ENCODE measurements at regions not wholly inside any gene's neighbourhood (a gene's known extent, or its start where the extent isn't known, plus 50 kb on each side); places are given as distances from the start of the nearest gene placed in this dataset.

- no peak for DNase-seq
These were observed 116.4 kb downstream of the IRS2 start for GRCh38 chr13:109669956-109670355.

- DNase-seq = no peak
These were observed 117.2 kb downstream of the IRS2 start for GRCh38 chr13:109669234-109669612.

GRCh38 chr13:109668433-109669233 is 117.8 kb downstream of the IRS2 start:
- DNase-seq = no peak

- no peak for DNase-seq
These were observed 118.5 kb downstream of the IRS2 start for GRCh38 chr13:109667807-109668291.

- DNase-seq = no peak
These were observed 119.3 kb downstream of the IRS2 start for GRCh38 chr13:109667056-109667455.

DNA sequence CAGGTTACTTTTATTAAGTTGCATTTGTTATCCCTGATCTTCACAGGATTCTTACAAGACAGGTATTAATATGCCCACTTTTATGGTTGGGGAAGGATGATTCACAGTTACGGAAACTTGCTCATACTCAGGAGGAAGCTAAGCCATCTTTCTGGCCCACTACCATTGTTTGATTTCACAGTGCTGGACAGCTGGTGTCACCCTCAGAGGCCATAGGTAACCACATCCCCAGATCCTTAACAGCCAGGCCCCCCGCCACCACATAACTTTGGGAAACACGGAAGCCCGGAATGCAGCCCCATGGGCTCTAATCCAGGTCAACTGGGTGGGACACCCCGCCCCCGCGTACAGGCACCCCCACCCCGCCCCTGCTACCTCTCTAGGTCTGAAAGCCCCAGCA is 119.7 kb downstream of the IRS2 start:
- no peak for DNase-seq

- DNase-seq = no peak
These were observed 120.6 kb downstream of the IRS2 start for GRCh38 chr13:109665781-109666249.

- DNase-seq = no peak
These were observed 121.1 kb downstream of the IRS2 start for GRCh38 chr13:109665240-109665639.

- DNase-seq = no peak
These were observed 129.0 kb downstream of the IRS2 start for GRCh38 chr13:109657395-109657794.

DNA sequence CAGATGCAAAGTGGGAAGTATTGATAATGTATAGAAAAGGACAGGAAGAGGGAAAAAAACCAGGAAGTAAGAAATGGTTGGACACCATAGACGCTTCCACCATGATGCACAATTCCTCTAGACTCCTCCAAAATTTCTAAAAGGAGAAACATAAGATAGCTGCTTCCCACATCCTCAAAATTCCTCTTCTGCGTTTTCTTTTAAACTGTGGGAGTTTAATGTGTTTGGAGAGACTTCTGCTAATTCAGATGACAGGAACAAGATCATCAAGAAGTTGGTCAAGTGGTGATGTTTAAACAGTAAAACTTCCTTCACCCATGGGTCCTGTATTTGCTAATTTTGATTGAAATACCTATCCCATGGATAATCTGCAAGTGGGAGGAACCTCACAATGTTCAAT is 130.2 kb downstream of the IRS2 start:
- no peak for DNase-seq

DNA sequence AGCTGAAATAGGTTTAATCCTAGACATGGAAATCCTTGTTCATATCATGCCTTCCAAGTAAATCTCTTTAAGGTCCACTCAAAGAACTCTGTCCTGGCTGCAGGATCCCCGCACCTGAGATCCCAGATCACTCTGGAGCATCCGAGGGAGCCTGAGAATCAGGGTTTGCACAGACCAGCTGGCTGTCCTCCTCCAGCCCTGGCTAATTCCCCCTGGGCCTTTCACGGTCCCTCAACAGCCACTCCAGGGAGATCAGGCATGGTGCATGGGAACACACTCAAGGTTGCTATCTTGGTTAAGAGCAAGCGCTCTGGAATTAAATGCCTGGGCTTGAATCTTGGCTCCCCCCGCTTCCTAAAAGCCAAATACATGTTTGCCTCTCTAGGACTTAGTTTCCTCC is 130.8 kb downstream of the IRS2 start:
- DNase-seq = no peak

DNA sequence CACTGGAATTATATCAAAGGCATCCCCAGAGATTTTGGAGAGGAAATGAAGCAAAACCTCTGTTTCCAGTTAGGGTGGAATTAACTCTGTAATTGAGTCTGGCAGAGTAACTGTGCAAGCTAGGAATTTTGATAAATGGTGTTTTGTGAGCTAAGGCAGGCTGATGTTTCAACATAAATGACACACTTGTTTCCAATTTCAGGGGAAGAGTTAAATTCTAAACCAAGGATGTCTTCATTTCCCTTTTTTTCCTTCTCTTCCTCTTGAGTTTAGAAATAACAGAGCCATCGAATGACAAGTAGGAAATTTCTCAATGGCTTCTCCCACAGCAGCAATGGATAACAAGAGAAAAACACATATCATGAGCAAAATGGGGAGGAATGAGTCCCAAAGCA is 131.2 kb downstream of the IRS2 start:
- DNase-seq = no peak

DNA sequence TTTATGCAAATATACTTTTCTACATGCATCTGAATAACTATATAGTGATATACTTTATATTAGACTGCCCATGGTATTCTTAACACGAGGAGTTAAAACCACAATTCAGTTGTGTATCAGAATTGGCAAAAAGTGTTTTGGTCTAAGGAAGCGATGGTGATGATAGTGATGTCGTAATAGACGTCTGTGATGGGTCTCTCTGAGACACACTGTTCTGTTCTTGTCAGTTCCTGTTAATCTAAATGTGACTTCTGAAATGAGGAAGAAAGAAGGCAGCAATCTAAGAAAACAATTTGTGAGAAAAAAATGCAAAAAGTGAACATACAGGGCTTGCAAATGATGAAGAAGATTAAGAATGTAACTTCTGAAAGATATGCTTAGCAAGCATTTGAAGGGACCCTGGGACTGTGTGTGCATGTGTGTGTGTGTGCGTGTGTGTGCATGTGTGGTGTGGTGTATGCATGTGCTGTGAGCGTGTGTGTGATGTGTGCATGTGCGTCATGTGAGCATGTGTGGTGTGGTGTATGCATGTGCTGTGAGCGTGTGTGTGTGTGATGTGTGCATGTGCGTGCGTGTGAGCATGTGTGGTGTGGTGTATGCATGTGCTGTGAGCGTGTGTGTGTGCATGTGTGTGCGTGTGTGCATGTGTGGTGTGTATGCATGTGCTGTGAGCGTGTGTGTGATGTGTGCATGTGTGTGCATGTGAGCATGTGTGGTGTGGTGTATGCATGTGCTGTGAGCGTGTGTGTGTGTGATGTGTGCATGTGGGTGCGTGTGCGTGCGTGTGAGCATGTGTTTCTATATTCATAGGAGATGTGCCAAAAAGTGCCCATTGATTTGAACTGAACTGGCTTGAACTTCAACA is 131.8 kb downstream of the IRS2 start:
- DNase-seq = no peak

GRCh38 chr13:109652531-109652930 is 133.9 kb downstream of the IRS2 start:
- no peak for DNase-seq

GRCh38 chr13:109651854-109652253 is 134.5 kb downstream of the IRS2 start:
- no peak for DNase-seq

- no peak for DNase-seq
These were observed 135.1 kb downstream of the IRS2 start for GRCh38 chr13:109651311-109651710.

DNA sequence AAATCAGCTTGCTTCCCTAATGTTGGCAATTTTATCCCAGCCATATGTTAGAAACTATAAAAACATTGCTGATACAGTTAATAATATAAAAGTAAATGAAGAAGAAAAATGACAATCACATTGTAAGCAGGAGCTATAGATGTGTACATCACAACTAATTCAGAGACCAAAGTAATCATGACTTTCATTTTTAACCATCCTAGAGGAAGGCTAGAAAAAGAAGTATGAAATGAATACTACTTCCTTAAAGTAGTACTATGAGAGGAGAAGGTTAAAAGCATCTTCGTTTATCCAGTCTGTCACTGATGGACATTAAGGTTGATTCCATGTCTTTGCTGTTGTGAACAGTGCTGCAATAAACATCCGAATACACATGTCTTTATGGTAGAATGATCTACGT is 135.5 kb downstream of the IRS2 start:
- DNase-seq = no peak

DNA sequence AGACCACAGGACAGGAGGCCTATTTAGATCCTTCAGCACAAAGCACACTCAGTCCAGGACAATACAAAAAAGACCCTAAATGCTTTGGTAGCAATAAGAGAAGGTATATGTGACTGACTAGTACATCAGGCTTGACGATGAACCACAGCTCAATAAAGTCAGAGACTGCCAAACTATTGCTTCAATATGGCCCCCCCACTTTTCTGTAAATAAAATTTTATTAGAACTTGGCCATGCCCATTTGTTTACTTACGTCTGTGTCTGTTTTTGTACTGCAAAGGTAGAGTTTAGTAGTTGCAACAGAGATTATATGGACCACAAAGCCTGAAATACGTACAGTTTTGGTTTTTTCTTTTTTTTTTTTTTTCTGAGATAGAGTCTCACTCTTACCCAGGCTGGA is 136.7 kb downstream of the IRS2 start:
- DNase-seq = no peak

DNA sequence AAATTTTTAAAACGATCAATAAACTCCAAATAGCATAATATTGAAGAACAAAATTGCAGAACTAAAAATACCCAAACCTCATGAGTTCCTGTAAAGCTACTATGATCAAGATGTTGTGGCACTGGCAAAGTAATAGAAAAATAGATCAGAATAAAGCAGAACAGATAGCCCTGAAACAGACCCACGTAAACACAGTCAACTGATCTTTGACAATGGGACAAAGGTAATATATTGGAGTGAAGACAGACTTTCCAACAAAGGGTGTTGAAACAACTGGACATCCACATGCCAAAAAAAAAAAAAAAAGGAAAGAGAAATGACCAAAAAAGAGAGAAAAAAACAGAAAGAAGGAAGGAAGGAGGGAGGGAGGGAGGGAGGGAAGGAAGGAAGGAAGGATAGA is 138.7 kb downstream of the IRS2 start:
- DNase-seq = no peak

DNA sequence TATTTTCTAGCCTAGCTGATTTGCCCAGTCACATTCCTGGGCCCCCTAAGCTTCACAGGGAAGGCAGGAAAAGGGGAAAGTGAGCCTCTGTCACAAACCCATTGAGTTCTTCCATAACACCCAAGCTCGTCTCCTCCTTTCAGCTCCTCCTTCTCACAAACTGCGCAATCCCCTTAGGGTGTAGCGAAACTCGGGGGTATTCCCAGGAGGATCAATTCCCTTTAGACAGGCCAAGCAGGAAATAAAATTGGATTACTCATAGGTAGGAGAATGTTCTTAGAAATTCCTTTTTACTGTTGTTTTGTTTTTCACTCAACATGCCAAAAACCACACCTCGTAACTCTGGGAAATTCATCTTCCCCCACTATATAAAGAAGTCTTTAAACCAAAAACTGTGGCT is 139.3 kb downstream of the IRS2 start:
- no peak for DNase-seq

DNA sequence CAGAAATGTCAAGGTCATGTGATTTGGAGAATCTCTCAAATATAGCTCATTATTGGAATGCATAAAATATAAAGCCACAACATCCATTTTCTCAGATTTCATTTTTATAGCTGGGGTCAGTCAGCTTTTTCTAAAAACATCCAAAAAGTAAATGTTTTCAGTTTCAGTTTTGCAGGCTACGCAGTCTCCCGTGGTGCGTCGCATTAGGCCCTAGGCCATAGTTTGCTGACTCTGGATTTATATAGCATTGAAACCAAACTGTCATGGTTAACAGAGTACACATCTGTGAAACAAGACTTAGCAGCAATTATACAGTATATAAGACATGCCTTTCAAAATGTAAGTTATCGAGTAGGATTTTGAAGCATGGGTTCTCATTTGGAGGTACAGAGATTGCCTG is 140.0 kb downstream of the IRS2 start:
- no peak for DNase-seq

DNA sequence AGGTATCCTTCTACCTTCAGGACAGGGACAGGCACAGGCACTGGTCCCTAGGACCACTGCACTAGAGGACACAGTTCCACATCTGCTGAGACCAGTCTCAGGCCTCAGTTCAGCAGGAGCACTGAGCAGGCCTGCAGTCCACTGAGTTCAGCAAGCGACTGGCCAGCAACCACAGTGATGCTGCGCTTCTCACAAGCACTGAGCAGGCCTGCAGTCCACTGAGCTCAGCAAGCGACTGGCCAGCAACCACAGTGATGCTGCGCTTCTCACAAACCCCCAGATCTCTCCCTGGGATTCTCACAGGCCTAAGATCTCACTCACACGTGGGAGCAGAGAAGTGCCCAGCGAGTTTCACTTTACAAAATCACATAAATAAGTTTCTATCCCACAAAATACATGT is 140.6 kb downstream of the IRS2 start:
- no peak for DNase-seq

DNA sequence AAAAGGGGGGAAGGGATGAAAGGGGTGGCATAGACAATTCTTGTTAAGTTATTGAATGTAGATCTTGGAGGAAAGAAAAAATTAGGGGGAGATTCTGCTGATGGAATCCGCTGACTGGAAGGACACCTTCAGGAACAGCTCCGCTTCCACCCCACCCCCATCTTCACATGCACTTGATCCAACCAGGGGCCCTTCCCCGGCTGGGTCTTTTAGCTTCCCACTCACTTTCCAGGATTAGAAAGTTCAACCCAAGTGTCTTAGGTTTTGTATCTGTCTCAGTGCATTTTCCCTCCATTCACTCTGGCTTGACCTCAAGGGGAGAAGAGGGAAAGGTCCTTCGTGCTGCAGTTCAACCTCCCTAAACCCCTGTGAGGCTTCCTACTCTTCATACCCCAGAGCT is 141.4 kb downstream of the IRS2 start:
- DNase-seq = no peak
